GM23248 (cell line): ENCODE measurements at regions not wholly inside any gene's neighbourhood (a gene's known extent, or its start where the extent isn't known, plus 50 kb on each side); places are given as distances from the start of the nearest gene placed in this dataset.

Experiments used
- EZH2 ChIP-seq: fragments of 200-600 bp; sonication (generic); IDR thresholded peaks from 2 replicates; pipeline ENCODE4 v1.6.1; 2018; ENCODE audit warnings: antibody characterized with exemption, mild to moderate bottlenecking; ENCODE audit not compliant: insufficient read depth, poor library complexity, severe bottlenecking
- EZH2phosphoT487 ChIP-seq: fragments of 200-600 bp; sonication (generic); IDR thresholded peaks from 2 replicates; pipeline ENCODE4 v1.6.1; 2018; ENCODE audit warnings: antibody characterized with exemption, moderate library complexity, mild to moderate bottlenecking, low read depth; ENCODE audit not compliant: insufficient read depth

DNA sequence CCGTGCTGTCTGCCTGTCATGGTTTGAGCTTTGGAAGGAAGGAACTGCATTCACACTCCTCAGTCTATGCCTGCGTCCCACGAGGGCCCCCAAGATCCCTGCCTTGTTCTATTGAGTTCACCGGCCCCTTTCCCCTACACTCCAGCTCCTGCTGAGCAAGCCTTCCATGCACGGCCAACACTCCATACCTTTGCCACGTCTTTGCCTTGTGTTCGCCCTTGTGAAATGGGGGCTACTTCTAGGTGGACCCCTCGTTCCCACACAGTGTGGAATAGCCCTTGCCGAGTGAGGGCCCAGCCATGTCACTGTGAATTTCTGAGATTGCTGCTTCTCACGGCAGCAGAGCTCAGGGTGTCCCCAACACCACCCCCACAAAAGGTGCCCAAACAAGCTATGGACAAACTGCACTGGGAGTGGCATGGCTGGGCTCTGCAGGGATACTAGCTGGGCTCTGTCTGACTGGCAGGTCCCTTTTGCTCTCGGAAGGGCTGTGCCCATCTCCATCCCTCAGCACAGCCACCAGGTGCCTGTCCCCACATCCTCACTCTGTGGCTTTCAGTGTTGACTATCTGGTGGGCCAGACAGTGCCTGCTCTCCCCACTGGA is 67.9 kb upstream of the ADAMTS2 start:
- no peak for TF ChIP-seq EZH2
- no peak for TF ChIP-seq EZH2phosphoT487
